NB4 (cell line): ENCODE measurements at regions not wholly inside any gene's neighbourhood (a gene's known extent, or its start where the extent isn't known, plus 50 kb on each side); places are given as distances from the start of the nearest gene placed in this dataset.

Experiments used
- CTCF ChIP-seq: IDR thresholded peaks from one replicate; pipeline ENCODE4 v1.5.1; 2012; ENCODE audit warnings: low read depth, low read length
- MYC ChIP-seq: IDR thresholded peaks from 2 replicates; pipeline ENCODE4 v1.6.1; 2011; ENCODE audit warnings: low read depth, low read length

GRCh38 chr1:69459244-69459643 is 108.5 kb upstream of the LRRC7 start:
- TF ChIP-seq CTCF (no peak), MYC (no peak)
